ENCODE measurements at regions not wholly inside any gene's neighbourhood (a gene's known extent, or its start where the extent isn't known, plus 50 kb on each side); places are given as distances from the start of the nearest gene placed in this dataset.

- no peak for DNase-seq (ENCODE audit: low read depth)
Measured at GRCh38 chr9:115367321-115367720, 249.4 kb upstream of the TNC start.

GRCh38 chr9:115367780-115368525, 250.0 kb upstream of the TNC start:
- DNase-seq (ENCODE audit: low read depth): peak; percentile 37

DNA sequence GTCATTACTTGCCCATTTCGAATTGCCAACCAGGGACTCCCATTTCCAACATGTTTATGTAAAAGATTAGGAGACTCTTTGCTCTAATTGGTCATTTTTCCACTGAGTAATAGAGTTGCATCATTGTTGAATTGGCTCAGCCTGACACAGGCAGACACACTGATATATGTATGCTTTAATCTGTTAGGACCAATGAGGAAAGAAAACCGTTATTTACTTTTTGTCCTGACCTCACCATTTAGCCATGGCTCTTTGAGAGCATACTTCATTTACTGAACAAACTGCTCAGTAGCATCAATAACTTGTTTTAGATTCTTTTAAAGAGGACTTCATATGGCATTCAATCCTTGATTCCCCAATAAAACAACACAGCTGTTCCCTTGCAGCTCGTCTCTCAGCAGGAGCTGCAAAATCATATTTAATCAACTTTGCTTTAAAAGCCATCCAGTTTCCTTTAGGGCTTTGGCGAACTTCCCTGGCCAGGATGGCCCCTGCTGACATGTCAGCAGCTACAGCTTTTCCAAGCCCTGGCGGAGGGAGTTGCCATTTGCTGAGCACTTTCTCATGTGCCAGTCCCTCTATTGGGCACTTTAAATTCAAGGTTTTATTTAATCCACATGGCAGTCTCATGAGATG, 251.5 kb upstream of the TNC start:
- peak; percentile 57 for DNase-seq (ENCODE audit: low read depth)

DNA sequence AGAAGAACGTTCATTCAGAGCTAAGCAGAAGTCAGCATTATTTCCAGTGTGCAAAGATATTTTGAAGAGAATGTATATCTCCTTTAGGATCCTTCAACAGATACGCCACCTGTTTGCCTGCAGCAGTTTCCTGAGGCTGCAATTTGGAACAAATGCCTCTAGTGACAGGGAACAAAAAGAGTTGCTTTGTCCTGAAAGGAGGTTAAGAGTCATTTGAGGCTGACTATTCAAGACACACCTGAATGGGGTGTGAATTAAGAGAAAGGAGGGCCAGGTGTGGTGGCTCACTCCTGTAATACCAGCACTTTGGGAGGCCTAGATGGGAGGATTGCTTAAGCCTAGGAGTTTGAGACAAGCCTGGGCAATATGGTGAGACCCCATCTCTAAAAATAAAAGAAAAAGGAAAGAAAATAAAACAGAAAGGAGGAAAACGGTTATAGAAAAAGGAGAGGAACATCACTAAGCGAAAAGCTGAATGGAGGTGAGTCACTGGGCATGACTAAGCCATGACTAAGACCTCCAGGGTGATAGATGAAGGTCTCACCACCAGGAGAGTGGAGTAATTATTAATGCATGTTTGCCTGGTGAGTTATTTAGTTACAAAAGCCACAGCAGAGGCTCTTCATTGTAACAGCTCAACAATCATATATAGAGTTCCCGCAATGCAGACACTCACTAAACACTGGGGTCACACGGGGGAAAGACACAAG, 255.2 kb upstream of the TNC start:
- DNase-seq (ENCODE audit: low read depth): peak; percentile 88

DNA sequence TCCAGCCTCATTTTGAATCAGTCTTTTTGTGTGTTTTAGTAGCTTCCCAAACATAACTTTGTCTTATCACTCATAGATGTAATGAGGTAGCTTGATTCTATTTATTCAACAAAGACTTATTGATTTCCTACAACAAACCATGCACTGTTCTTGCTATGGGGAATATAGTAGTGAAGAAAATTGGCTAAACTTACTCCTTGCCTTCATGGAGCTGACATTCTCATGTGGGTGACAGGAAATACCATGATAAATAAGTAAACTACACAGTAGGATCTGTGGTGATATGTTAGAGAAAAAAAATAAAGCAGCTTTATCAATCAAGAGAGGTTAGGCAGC, 255.7 kb upstream of the TNC start:
- DNase-seq (ENCODE audit: low read depth): no peak

DNA sequence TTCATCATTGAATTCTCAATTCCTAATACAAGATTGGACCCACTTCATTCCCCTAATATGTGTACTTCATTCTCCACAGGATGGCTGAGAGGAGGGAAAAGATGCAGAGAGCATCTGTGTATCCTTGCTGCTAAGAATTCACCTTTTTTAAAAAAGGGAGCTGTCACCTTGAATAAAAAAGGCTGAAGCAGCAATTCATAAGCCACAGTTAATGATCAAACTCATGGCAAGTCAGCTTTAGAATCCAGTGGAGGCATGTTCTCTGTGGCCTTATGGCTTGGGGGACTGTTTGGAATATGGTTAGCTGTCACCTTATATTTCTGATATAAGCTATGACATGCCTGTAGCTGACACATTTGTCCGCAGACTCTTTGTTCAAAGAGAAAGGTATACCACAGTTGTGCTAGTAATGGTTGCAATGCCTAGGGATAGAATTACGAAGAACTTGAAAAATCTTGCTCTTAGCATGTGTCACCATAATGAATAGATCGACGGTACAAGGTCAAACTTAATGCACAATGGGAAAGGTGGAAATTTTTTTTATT, 256.8 kb upstream of the TNC start:
- no peak for DNase-seq (ENCODE audit: low read depth)

- DNase-seq (ENCODE audit: low read depth): no peak
Measured at GRCh38 chr9:115378241-115378640, 260.3 kb upstream of the TNC start.

GRCh38 chr9:115378758-115379157, 260.8 kb upstream of the TNC start:
- no peak for DNase-seq (ENCODE audit: low read depth)

- no peak for DNase-seq (ENCODE audit: low read depth)
Measured at GRCh38 chr9:115379719-115380118, 261.8 kb upstream of the TNC start.

- no peak for DNase-seq (ENCODE audit: low read depth)
Measured at GRCh38 chr9:115382865-115383264, 264.9 kb upstream of the TNC start.

DNA sequence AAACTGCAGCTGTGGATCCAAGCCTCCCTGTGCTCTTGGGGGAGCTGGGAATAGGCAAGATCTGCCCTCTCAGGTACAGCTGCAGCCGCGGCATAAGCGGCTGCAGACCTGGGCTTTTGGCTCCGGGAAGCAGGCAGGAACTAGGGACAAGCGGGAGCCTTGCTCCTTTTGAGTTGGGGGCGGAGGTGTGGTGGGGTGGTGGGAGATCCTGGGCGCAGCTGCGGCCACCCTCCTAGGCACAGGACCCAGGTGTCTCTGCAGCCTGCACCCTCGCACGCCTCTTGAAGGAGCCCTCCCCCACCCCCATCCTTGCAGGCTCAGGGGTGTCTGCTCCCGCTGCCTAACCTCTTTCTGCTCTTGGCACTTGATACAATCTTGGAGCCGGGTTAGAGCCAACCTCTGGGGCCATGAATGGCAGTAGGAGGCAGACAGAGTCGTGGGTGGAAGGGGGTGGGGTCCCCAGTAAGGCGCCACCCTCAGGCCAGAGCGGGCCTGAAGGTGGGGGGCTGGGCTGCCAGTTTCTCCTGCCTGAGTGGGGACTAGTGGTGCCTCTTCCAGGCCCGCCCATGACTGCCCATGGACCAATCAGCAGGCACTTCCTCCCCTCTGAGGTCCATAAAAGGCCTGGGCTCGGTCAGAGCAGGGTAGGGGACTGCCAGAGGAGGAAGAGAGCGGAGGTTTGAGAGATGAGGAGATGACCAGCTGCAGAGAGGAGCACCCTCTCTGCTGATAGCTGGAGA, 267.6 kb upstream of the TNC start:
- no peak for DNase-seq (ENCODE audit: low read depth)

GRCh38 chr9:115386963-115387770, 269.2 kb upstream of the TNC start:
- DNase-seq (ENCODE audit: low read depth): no peak

DNA sequence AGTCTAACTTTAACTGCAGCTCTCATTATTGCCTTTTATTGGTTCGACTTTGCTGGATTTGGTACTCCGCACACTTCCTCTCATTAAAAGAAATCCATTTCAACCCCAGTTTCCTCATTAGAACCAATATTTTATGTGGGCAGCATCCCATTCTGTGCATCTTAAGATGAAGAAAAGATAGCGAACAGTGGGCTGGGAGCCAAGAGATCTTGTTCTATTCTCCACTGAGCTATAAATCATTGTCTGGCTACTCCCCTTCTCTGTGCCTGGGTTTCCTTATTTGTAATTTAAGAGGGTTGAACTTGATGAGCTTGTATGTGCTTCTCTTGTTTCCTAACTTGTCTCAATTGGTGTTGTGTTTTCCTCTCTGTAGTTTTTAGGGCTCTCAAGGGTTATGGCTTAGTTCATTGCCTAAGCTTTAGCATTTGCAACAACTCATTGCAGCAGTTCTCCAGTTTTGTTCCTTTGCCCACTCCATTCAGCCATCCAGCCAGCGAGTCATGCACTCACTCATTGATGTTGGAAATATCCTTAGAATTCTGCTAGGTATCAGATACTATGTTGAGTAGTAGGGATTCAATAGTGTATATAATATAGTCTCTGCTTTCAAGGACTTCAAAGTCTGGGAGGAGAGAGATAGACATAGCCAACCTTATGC, 273.3 kb upstream of the TNC start:
- DNase-seq (ENCODE audit: low read depth): no peak

DNA sequence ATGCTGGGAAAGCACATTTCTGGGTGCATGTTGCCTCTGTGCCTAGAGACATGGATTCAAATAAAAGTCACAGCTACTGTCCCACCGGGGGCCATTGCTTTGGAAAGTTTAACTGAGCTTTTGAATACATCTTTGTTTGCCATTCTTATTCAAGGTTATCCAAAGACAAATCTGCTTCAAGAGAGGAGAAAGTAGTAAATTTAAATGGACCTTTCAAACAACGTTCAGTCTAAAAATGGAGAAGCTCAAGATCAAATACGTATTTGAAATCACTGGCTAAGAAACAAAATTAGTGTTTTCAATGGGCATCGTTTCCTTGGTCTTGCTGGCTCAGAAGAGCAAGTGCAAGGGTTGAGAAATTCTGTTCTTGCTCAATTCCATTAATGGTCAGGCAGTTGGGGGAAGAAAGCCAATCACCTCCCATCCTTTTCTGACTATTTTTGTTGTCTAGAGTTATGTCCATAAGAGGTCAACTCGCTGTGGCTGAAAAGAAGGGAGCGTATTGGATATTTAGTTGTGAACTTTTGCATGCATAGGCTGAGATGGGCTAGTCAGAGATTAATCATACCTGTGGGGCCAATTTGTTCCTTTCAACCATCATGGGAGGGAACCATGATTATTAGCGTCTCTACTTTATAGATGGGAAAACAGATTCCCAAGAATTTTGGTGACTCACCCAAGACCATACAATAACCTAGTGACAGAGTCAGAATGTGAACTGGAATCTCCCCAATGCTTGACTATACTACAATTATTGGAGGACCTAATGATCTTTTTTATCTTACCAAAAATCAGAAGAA, 276.2 kb upstream of the TNC start:
- DNase-seq (ENCODE audit: low read depth): no peak

DNA sequence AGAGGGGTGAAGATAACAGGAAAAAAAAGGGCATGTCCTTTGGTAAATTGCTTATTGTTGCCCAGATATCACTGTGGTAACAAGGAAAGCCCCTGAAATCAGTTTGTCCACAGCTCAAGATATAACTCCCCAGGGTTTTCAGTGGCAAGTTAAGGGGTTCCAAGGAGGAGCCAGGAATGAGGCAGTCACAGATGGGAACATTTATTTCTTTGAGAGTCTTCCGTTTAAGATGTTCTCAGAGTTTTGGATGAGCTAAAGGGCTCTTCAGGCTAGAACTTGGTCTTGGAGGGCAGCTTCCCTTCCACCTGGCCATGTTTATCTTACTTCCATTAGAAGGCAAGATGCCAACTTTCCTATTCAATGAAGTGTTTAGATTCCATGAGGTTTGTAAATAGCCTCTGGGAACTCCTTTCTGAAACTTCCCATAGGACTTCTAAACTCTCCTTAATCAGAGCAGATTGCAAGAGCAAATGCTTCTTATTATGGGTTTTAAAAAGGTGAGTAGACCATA, 277.6 kb upstream of the TNC start:
- DNase-seq (ENCODE audit: low read depth): no peak

DNA sequence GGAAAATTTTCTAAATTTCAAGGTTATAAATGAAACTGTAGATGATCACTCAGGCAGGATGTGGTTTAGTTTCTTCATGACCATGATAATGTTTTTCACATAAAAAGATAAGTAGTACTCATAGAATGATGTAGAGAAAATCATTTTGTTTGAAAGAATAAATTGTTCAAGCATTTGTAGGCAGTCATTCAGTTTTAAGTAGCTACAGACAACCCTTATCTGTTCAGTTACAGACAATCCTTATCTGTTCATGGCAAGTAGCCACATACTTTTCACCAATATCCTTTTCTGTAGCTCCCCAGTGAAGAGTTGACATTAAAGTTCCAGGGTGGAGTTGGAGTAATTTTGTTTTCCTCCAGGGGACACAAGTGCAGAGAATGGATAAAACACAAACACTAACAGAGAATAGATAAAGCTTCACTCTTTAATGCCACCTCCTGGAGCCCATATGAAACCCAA, 278.1 kb upstream of the TNC start:
- DNase-seq (ENCODE audit: low read depth): no peak

- DNase-seq (ENCODE audit: low read depth): no peak
Measured at GRCh38 chr9:115397591-115398312, 279.8 kb upstream of the TNC start.

GRCh38 chr9:115398313-115398650, 280.3 kb upstream of the TNC start:
- no peak for DNase-seq (ENCODE audit: low read depth)

DNA sequence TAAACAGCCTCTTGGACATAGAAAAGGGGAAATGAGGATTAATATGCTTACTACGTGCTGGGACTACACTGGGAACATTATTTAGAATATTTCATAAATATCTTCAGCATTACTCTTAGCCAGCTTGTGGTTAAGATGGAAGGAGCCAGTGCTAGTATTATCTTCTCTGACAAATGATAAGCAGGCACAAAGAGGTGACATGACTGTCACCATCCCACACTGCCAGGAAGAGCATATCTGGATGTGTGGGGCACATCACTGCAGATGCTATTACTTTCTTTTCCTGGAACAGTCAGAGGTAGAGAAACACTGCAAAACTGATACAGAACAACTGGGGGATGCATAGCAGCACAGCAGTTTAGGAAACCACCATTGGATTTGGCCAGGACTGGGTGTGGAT, 281.0 kb upstream of the TNC start:
- no peak for DNase-seq (ENCODE audit: low read depth)
